ENCODE measurements at regions not wholly inside any gene's neighbourhood (a gene's known extent, or its start where the extent isn't known, plus 50 kb on each side); places are given as distances from the start of the nearest gene placed in this dataset.
"Not testable (repeated sequence)": the region's sequence is repeated elsewhere in the genome, so short reads cannot be mapped to it uniquely, and the experiment has no call there.

DNA sequence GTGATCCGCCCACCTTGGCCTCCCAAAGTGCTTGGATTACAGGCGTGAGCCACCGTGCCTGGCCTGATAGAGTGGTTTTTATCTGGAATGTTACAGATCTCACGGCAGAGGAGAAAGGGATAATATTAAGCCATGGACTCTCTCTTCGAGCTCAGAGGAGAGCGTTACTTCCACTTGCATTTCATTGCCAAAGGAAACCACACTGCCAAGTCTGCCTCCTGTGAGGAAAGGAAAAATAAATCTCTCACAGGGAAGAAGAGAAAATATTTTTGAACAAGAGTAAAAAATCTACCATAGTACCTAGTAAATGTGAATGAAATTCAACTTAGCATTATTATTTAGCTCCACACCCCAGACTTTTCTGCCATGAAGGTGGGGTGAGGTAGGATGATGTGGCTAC, 319.2 kb upstream of the PRICKLE1 start:
- no peak for DNase-seq

- not testable (repeated sequence) for DNase-seq
Measured at GRCh38 chr12:42906801-42907200, 317.3 kb upstream of the PRICKLE1 start.

GRCh38 chr12:42905419-42905705, 315.8 kb upstream of the PRICKLE1 start:
- no peak for DNase-seq

GRCh38 chr12:42904683-42905418, 315.3 kb upstream of the PRICKLE1 start:
- DNase-seq, result no peak

DNA sequence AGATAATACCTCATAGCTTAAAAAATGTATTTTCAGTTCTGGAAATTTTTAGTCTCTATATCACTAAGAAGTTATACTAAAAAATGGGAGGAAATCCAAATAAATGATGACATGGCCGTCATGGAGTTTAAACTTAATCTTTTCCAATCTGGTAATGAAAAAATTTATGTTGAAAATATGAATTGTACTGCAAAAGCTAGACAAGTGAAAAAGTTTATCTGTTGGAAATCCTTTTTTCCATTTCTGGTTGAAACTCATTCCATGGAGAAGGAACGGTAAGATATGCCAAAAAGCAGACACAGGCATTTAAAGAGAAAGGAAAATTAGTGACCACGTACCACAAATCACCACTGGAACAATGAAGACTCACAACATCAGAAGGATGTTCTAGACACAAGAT, 314.2 kb upstream of the PRICKLE1 start:
- no peak for DNase-seq

- DNase-seq, result no peak
Measured at GRCh38 chr12:42902001-42902400, 312.5 kb upstream of the PRICKLE1 start.

GRCh38 chr12:42893803-42894202, 304.3 kb upstream of the PRICKLE1 start:
- DNase-seq, result no peak

- no peak for DNase-seq
Measured at GRCh38 chr12:42892702-42893551, 303.4 kb upstream of the PRICKLE1 start.

DNA sequence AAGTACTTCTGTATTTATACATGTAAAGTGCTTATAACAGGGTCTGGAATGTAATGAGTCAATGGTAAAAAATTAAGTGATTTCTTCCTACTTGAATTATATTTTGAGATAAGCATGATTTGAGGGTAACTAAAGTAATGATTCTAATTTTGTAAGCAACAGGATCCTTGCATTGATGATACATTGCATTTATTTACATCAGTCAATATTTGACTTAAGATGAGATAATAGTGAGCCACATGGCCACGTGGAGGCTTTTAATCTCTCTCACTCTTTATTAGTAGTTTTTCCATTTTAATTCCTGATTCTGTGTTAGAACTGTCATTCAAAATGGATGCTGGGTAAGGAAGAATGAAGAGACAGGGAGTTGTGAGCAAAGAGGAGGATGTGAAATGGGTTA, 298.1 kb upstream of the PRICKLE1 start:
- DNase-seq, result no peak

GRCh38 chr12:42886160-42886559, 296.6 kb upstream of the PRICKLE1 start:
- no peak for DNase-seq

GRCh38 chr12:42885677-42886076, 296.1 kb upstream of the PRICKLE1 start:
- no peak for DNase-seq

- DNase-seq, result no peak
Measured at GRCh38 chr12:42884116-42884515, 294.6 kb upstream of the PRICKLE1 start.

DNA sequence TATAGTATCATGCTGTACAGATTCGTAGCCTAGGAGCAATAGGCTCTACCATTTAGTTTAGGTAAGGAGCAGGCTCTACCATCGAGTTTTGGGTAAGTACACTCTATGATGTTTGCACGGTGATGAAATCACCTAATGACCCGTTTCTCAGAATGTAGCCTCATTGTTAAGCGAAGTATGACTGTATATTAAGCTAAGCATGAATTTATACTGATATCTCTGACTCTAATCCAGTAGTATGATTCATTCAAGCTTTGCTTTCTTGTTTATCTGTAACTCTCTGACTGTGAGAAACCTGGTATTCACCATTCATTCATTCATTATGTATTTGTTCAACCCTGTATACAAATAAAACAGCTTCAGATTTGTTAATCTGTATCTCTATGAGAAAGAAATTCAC, 283.9 kb upstream of the PRICKLE1 start:
- no peak for DNase-seq

DNA sequence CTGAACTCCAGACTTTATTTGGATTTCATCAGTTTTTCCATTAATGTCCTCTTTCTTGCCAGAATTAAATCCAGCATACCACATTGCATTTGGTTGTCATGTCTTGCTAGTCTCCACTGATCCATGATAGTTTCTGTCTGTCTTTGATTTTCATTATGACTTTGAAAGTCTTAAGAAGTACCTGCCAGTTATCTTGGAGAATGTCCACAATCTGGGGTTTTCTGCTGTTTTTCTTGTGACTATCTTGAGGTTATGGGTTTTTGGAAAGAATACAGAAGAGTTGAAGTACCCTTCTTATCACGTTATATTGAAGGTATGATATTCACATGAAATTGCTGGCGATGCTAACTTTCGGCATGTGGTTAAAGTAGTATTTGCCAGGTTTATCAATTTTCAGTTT, 282.3 kb upstream of the PRICKLE1 start:
- no peak for DNase-seq

DNA sequence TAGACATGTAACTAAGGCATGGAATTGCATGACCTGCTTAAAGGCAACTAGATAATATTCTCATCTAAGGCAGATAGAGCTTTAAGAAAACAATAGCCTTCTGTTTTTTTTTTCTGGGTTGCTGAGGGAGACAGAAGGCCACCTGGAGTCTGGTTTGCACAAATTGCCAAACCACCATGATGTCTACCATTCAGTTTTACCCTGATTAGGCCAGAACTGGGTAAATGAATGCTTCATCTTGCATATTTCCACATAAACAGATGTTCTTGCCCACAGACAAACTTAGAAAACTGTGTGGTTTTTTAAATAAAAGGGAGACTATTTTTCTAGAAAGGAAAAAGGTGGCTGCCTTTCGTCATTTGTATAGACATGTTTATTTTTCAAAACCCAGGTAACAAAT, 278.7 kb upstream of the PRICKLE1 start:
- DNase-seq, result no peak

DNA sequence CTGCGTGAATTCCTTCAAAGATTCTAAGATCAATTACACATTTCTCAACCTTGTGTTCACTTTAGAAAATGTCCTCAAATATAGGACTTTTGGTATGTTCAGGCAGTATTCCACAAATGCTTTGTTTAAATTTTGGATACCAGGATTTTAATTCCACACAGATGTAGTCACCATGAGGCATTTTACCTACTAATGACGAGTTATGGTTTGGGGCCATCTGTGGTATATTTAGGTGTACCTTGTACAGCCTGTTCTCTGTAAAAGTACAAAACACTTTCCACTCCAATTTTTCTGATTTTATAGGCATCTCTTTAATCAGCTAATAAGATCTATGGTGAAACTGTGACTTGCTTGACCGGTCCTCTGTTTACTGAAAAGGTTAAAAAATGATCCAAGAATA, 275.7 kb upstream of the PRICKLE1 start:
- DNase-seq, result no peak

GRCh38 chr12:42862055-42862454, 272.5 kb upstream of the PRICKLE1 start:
- no peak for DNase-seq

DNA sequence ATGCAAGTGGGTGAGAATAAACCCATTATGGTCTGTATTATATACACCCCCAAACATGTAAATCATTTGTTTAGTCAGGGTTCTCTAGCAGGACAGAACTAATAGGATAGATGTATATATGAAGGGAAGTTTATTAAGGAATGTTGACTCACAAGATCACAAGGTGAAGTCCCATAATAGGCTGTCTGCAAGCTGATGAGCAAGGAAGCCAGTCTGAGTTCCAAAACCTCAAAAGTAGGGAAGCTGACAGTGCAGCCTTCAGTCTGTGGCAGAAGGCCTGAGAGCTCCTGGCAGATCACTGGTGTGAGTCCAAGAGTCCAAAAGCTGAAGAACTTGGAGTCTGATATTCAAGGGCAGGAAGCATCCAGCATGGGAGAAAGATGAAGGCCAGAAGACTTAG, 270.8 kb upstream of the PRICKLE1 start:
- DNase-seq, result not testable (repeated sequence)

- DNase-seq, result no peak
Measured at GRCh38 chr12:42859612-42860011, 270.1 kb upstream of the PRICKLE1 start.

DNA sequence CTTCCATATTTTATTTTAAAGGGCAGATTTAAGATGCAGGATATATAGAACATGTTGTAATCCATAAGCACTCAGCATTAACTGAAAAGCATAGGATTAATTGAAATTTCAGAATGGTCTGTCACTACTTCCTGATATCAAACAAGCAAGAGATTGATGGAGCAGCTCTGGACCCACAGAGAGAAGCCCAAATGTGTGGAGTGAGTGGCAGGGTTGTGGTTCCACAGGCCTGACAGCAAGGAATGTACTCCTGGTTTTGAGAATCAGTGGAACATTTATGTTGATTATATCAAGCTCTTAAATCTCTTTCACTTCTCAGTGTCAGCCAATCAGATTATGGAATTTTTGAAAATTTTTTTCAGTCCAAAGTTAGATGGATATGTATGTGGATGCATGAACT, 267.6 kb upstream of the PRICKLE1 start:
- DNase-seq, result no peak

- DNase-seq, result no peak
Measured at GRCh38 chr12:42855362-42855950, 265.9 kb upstream of the PRICKLE1 start.

DNA sequence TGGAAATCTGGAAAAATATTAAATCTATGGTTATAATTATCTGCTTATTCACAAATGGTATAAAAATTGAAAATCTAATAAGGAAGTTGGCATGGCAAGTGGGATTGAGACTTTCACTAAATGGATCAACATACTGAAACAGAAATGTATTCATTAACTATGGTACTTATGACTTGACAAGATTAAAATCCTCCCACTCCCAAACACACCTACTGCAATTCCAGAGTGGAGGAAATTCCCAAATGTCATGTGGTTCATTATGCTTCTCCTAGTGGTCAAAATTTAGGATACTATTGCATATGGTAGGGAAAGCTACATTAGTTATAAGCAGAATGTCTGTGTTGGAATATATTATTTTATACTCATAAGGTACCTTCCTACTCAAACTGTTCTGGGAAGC, 265.3 kb upstream of the PRICKLE1 start:
- no peak for DNase-seq

DNA sequence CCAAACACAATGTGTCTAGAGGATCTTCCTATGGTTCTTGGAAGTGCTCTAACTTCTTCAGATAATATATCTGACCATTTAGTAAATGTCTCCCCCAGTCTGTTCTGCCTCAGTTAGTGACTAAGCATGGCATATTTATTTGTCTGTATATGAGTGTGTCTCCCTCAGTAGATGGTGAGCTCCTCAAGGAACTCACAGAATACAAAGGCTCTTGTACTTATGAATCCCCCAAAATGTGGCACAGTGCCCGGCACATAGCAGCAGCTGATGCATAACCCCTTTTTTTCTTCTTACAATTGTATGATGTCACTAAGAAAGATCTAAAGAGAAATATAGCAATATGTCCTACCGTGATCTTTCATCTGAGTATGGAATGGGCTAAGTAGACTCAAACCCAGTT, 264.7 kb upstream of the PRICKLE1 start:
- DNase-seq, result no peak
